Osteocyte (in vitro differentiated cells): ENCODE measurements at regions not wholly inside any gene's neighbourhood (a gene's known extent, or its start where the extent isn't known, plus 50 kb on each side); places are given as distances from the start of the nearest gene placed in this dataset.
A peak's percentile ranks its signal among the peaks of the same experiment; 100 is the strongest.

Experiments
- DNase-seq: peaks from one replicate; pipeline ENCODE4 v3.0.0; 2021; ENCODE audit warnings: mixed read lengths; ENCODE audit not compliant: unreplicated experiment; ENCODE audit errors: extremely low spot score
- H3K27ac Mint-ChIP-seq: one replicate; pipeline ENCODE4 v1.8.0; 2021; ENCODE audit warnings: mild to moderate bottlenecking, mixed read lengths; ENCODE audit not compliant: unreplicated experiment
- H3K27me3 Mint-ChIP-seq: one replicate; pipeline ENCODE4 v1.8.0; 2021; ENCODE audit warnings: mixed read lengths; ENCODE audit not compliant: unreplicated experiment
- H3K36me3 Mint-ChIP-seq: one replicate; pipeline ENCODE4 v1.8.0; 2021; ENCODE audit warnings: mixed read lengths; ENCODE audit not compliant: unreplicated experiment
- H3K4me1 Mint-ChIP-seq: one replicate; pipeline ENCODE4 v1.8.0; 2021; ENCODE audit warnings: mixed read lengths; ENCODE audit not compliant: unreplicated experiment
- H3K4me3 Mint-ChIP-seq: one replicate; pipeline ENCODE4 v1.8.0; 2021; ENCODE audit warnings: mild to moderate bottlenecking, moderate library complexity, mixed read lengths; ENCODE audit not compliant: unreplicated experiment
- H3K9me3 Mint-ChIP-seq: one replicate; pipeline ENCODE4 v1.8.0; 2021; ENCODE audit warnings: mixed read lengths; ENCODE audit not compliant: unreplicated experiment
- CTCF ChIP-seq: fragments of 200-600 bp; sonication (generic); IDR thresholded peaks from 2 replicates; pipeline ENCODE4 v1.5.0; 2021; ENCODE audit warnings: antibody characterized with exemption, mild to moderate bottlenecking, moderate library complexity

DNA sequence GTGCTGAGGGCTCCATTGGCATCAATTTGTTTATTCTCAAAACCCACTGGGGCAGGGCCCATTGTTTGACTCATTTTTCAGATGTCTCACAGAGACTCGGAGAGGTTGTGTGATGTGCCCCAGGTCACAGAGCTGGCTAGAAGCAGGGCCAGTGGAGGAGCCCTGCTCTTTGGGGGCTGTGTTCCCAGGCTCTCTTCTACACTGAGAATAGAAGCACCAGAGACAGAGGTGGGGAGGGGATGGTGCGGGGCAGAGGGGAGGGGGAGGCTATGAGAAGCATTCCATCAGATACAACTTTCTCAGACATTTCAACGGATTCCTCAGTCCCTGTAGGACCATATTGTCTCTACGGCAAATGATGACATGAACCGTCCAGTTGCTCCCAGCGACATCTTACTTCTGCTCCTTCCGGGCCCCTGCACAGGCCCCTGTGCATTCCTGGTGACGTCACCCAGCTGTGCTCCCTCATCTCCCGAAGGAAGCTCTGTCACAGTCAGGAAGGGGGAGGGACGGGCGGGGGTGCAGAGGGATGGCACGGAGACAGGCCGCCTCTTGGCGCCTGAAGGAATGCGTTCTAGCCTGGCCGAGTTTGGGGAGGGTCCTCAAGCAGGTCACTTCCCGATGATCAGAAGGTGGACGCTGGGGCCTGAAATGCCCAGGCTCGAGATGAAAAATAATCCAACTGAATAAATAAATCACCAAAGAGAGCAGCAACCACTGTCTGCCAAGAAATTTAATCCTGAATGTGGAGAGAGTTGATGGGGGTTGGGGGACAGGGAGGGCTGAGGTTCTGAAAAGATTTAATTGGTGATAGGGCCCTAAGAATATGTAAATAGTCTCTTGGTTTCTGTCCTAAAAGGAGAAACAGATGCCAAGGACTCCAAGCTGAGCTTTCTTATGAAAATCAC lies 114.1 kb downstream of the NOG start:
- no peak overlapping the region for H3K27ac Mint-ChIP-seq

GRCh38 chr17:56708220-56708558 lies 114.7 kb downstream of the NOG start:
- no peaks in the 10 kb centered on the region for H3K36me3 Mint-ChIP-seq
- no peak overlapping the region for H3K4me3 Mint-ChIP-seq
- H3K9me3 Mint-ChIP-seq, result no peaks in the 10 kb centered on the region
- DNase-seq, result no peak
- H3K4me1 Mint-ChIP-seq, result no peaks in the 10 kb centered on the region
- H3K27ac Mint-ChIP-seq, result no peak overlapping the region
- H3K27me3 Mint-ChIP-seq, result peaks cover 4% of the 10 kb centered on the region
- no peak for TF ChIP-seq CTCF

More for the DNA sequence above, 114.1 kb downstream of the NOG start:
- DNase-seq, result no peak
- TF ChIP-seq CTCF, result no peak
- Mint-ChIP-seq H3K4me3 (no peak overlapping the region), H3K4me1 (no peaks in the 10 kb centered on the region), H3K36me3 (no peaks in the 10 kb centered on the region), H3K27me3 (peaks cover 4% of the 10 kb centered on the region), H3K9me3 (no peaks in the 10 kb centered on the region)

GRCh38 chr17:56708670-56709410 lies 115.3 kb downstream of the NOG start:
- H3K4me1 Mint-ChIP-seq, result no peaks in the 10 kb centered on the region
- TF ChIP-seq CTCF, result no peak
- peaks cover 4% of the 10 kb centered on the region for H3K27me3 Mint-ChIP-seq
- DNase-seq, result no peak
- H3K36me3 Mint-ChIP-seq, result no peaks in the 10 kb centered on the region
- no peak overlapping the region for H3K27ac Mint-ChIP-seq
- no peak overlapping the region for H3K4me3 Mint-ChIP-seq
- no peaks in the 10 kb centered on the region for H3K9me3 Mint-ChIP-seq

DNA sequence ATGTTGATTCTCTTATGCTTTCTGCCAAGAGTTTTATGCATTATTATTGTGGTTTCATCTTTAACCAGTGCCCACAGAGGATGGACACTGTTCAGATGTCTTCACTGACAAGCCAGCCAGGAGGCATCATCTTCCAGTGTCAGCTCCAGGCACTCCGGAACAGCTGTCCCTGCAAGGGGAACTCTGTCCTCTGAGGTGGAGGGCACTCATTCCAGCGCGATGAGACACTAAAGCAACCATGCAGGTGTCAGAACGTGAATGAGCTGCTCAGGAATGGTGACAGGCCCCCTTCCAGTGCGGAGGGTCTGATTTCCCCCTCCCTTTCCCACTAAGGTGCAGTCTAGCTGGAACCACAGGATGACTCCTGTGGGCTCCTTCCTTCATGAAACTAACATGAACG lies 117.5 kb downstream of the NOG start:
- no peak for TF ChIP-seq CTCF
- Mint-ChIP-seq H3K36me3 (no peaks in the 10 kb centered on the region), H3K9me3 (no peaks in the 10 kb centered on the region), H3K27ac (no peak overlapping the region), H3K4me3 (no peak overlapping the region), H3K27me3 (peaks cover 4% of the 10 kb centered on the region), H3K4me1 (no peaks in the 10 kb centered on the region)
- no peak for DNase-seq

GRCh38 chr17:56715613-56716357 lies 117.9 kb downstream of the C17orf67 start:
- peak; percentile 90 for DNase-seq
- peaks cover 15% of the 10 kb centered on the region for H3K27me3 Mint-ChIP-seq

More at GRCh38 chr17:56715613-56716357, 117.9 kb downstream of the C17orf67 start:
- no peaks in the 10 kb centered on the region for H3K4me1 Mint-ChIP-seq
- TF ChIP-seq CTCF, result peak; percentile 83
- no peaks in the 10 kb centered on the region for H3K36me3 Mint-ChIP-seq
- H3K9me3 Mint-ChIP-seq, result no peaks in the 10 kb centered on the region
- no peak overlapping the region for H3K27ac Mint-ChIP-seq
- no peak overlapping the region for H3K4me3 Mint-ChIP-seq
